ENCODE measurements at regions not wholly inside any gene's neighbourhood (a gene's known extent, or its start where the extent isn't known, plus 50 kb on each side); places are given as distances from the start of the nearest gene placed in this dataset.
"Not testable (repeated sequence)": the region's sequence is repeated elsewhere in the genome, so short reads cannot be mapped to it uniquely, and the experiment has no call there.

DNA sequence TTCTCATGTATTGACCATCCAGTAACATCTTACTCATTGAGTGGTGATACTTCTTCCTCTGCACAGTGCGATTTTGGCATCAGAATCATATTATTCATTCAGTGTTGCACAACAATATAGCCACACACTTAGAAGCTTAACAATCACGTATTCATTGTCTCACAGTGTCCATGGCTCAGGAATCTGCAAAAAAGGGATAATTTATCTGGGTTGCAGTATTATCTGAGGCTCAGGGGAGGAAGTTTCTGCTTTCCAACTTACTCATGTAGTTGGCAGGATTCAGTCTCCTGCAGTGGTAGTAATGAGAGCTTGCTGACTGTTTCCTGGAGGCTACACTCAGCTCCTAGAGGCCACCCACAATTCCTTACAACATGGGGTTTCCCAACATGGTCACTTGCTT is 803.6 kb downstream of the SORCS1 start:
- Histone ChIP-seq H3K27me3 (ENCODE audit: low read depth, low read length) (no peaks in the 10 kb centered on the region), H3K27ac (ENCODE audit: low read length) (no peak overlapping the region), H3K4me1 (ENCODE audit: low read length) (no peaks in the 10 kb centered on the region), H3K4me2 (ENCODE audit: low read length) (no peak overlapping the region), H3K9ac (ENCODE audit: low read length) (no peak overlapping the region), H3K9me3 (ENCODE audit: insufficient read depth, low read length) (no peaks in the 10 kb centered on the region), H4K20me1 (ENCODE audit: insufficient read depth, low read length) (no peaks in the 10 kb centered on the region), H3K36me3 (replicated peaks; ENCODE audit: low read depth, low read length) (no peaks in the 10 kb centered on the region), H2AFZ (ENCODE audit: low read depth, low read length) (no peak overlapping the region), H3K79me2 (ENCODE audit: low read length) (no peaks in the 10 kb centered on the region), H3K4me3 (ENCODE audit: low read length) (no peak overlapping the region)
- TF ChIP-seq EZH2phosphoT487 (IDR thresholded peaks at IDR 0.05; ENCODE audit: low read depth) (no peak), CTCF (IDR thresholded peaks at IDR 0.05; ENCODE audit: low read depth, low read length) (no peak)

DNA sequence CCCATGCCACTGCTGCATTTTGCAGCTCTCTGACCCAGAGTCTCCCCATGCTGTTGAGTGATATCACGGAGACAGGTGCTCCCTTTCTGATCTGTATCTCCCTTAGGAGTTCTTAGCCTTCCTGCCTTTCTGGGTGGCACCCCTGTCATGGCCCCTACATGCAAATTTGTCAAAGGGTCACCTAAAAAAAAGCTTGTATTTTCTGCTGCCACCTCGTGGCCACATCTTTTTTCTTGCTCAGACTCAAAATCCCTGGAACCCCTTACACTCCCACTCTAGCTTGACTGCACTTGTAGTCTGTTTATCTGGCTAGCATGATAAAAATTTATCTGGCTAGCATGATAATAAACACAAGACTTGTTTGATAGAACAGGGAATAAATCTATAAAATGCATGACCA is 809.1 kb downstream of the SORCS1 start:
- Histone ChIP-seq H2AFZ (ENCODE audit: low read depth, low read length) (no peak overlapping the region), H3K4me2 (ENCODE audit: low read length) (no peak overlapping the region), H3K27me3 (ENCODE audit: low read depth, low read length) (no peaks in the 10 kb centered on the region), H3K79me2 (ENCODE audit: low read length) (no peaks in the 10 kb centered on the region), H3K36me3 (replicated peaks; ENCODE audit: low read depth, low read length) (no peaks in the 10 kb centered on the region), H3K27ac (ENCODE audit: low read length) (no peak overlapping the region), H3K4me3 (ENCODE audit: low read length) (no peak overlapping the region), H3K9ac (ENCODE audit: low read length) (no peak overlapping the region), H3K4me1 (ENCODE audit: low read length) (no peaks in the 10 kb centered on the region), H3K9me3 (ENCODE audit: insufficient read depth, low read length) (no peaks in the 10 kb centered on the region), H4K20me1 (ENCODE audit: insufficient read depth, low read length) (no peaks in the 10 kb centered on the region)
- no peak for TF ChIP-seq EZH2phosphoT487 (IDR thresholded peaks at IDR 0.05; ENCODE audit: low read depth)
- peak; percentile 44 for TF ChIP-seq CTCF (IDR thresholded peaks at IDR 0.05; ENCODE audit: low read depth, low read length)

DNA sequence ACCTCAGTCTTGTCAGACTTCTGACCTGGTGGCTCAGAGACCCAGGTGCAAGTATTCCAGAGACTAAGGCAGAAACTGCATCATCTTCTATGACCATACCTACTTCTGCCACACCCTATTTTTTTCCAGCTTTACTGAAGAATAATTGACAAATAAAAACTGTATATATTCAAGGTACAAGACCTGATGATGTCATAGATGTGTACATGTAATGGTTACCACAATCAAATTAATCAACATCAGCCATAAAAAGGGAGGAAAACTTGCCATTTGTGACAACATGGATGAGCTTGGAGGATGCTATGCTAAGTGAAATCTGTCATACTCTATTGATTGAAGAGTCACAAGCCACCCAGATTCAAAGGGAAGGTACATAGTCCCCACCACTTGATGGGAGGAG is 815.6 kb downstream of the SORCS1 start:
- Histone ChIP-seq H3K4me2 (ENCODE audit: low read length) (no peak overlapping the region), H3K27ac (ENCODE audit: low read length) (no peak overlapping the region), H2AFZ (ENCODE audit: low read depth, low read length) (no peak overlapping the region), H3K9me3 (ENCODE audit: insufficient read depth, low read length) (no peaks in the 10 kb centered on the region), H3K4me1 (ENCODE audit: low read length) (no peaks in the 10 kb centered on the region), H4K20me1 (ENCODE audit: insufficient read depth, low read length) (no peaks in the 10 kb centered on the region), H3K9ac (ENCODE audit: low read length) (no peak overlapping the region), H3K27me3 (ENCODE audit: low read depth, low read length) (no peaks in the 10 kb centered on the region), H3K36me3 (replicated peaks; ENCODE audit: low read depth, low read length) (no peaks in the 10 kb centered on the region), H3K4me3 (ENCODE audit: low read length) (no peak overlapping the region), H3K79me2 (ENCODE audit: low read length) (no peaks in the 10 kb centered on the region)
- no peak for TF ChIP-seq CTCF (IDR thresholded peaks at IDR 0.05; ENCODE audit: low read depth, low read length)
- no peak for TF ChIP-seq EZH2phosphoT487 (IDR thresholded peaks at IDR 0.05; ENCODE audit: low read depth)

DNA sequence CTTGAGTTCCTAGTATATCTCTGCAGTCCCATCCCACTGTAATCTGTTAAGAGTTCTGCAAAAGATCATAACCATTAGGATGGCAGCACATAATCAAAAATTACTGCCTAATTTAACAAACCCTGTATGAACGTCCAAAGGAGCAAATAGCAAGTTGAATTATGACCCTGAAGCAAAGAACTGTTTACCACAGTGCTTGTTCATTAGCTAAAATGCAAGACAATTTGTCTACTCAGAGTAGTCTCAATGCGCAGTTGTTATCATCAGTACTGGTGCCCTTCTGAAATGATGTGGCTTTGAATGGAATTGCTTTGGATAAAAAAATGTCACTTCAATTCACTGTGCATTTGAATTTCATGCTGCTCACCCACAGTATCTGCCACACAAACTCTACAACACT is 817.0 kb downstream of the SORCS1 start:
- H3K4me3 ChIP-seq (ENCODE audit: low read length), result no peak overlapping the region
- no peaks in the 10 kb centered on the region for H4K20me1 ChIP-seq (ENCODE audit: insufficient read depth, low read length)
- TF ChIP-seq EZH2phosphoT487 (IDR thresholded peaks at IDR 0.05; ENCODE audit: low read depth), result no peak
- TF ChIP-seq CTCF (IDR thresholded peaks at IDR 0.05; ENCODE audit: low read depth, low read length), result no peak
- no peaks in the 10 kb centered on the region for H3K27me3 ChIP-seq (ENCODE audit: low read depth, low read length)
- no peaks in the 10 kb centered on the region for H3K4me1 ChIP-seq (ENCODE audit: low read length)
- no peaks in the 10 kb centered on the region for H3K9me3 ChIP-seq (ENCODE audit: insufficient read depth, low read length)
- H3K36me3 ChIP-seq (replicated peaks; ENCODE audit: low read depth, low read length), result no peaks in the 10 kb centered on the region
- no peak overlapping the region for H3K9ac ChIP-seq (ENCODE audit: low read length)
- H3K27ac ChIP-seq (ENCODE audit: low read length), result no peak overlapping the region
- no peak overlapping the region for H3K4me2 ChIP-seq (ENCODE audit: low read length)
- no peak overlapping the region for H2AFZ ChIP-seq (ENCODE audit: low read depth, low read length)
- no peaks in the 10 kb centered on the region for H3K79me2 ChIP-seq (ENCODE audit: low read length)

DNA sequence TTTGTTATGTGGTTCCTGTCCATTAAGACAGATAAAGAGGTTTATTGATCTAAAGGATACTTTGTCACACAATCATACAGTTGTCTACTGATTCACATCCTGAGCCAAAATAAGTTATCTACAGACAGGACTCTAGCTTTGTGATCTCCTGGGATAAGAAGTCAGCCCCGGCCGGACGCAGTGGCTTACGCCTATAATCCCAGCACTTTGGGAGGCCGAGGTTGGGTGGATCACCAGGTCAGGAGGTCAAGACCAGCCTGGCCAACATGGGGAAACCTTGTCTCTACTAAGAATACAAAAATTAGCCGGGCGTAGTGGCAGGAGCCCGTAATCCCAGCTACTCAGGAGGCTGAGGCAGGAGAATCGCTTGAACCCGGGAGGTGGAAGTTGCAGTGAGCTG is 821.0 kb downstream of the SORCS1 start:
- H3K36me3 ChIP-seq (replicated peaks; ENCODE audit: low read depth, low read length); H4K20me1 ChIP-seq (ENCODE audit: insufficient read depth, low read length); H3K4me2 ChIP-seq (ENCODE audit: low read length); H3K4me3 ChIP-seq (ENCODE audit: low read length); H3K9ac ChIP-seq (ENCODE audit: low read length); H3K9me3 ChIP-seq (ENCODE audit: insufficient read depth, low read length); H3K4me1 ChIP-seq (ENCODE audit: low read length); H3K27ac ChIP-seq (ENCODE audit: low read length); H3K79me2 ChIP-seq (ENCODE audit: low read length); H3K27me3 ChIP-seq (ENCODE audit: low read depth, low read length); H2AFZ ChIP-seq (ENCODE audit: low read depth, low read length): not testable (repeated sequence)

All from OCI-LY3 (cell line).